NT2/D1 (cell line): ENCODE measurements at regions not wholly inside any gene's neighbourhood (a gene's known extent, or its start where the extent isn't known, plus 50 kb on each side); places are given as distances from the start of the nearest gene placed in this dataset.

Source experiments
- SUZ12 ChIP-seq: IDR thresholded peaks from 2 replicates; pipeline ENCODE4 v1.6.1; 2011; ENCODE audit not compliant: insufficient read length, insufficient read depth; ENCODE audit errors: extremely low read depth
- YY1 ChIP-seq: IDR thresholded peaks from 2 replicates; pipeline ENCODE4 v1.6.1; 2011; ENCODE audit not compliant: insufficient read length, insufficient read depth

DNA sequence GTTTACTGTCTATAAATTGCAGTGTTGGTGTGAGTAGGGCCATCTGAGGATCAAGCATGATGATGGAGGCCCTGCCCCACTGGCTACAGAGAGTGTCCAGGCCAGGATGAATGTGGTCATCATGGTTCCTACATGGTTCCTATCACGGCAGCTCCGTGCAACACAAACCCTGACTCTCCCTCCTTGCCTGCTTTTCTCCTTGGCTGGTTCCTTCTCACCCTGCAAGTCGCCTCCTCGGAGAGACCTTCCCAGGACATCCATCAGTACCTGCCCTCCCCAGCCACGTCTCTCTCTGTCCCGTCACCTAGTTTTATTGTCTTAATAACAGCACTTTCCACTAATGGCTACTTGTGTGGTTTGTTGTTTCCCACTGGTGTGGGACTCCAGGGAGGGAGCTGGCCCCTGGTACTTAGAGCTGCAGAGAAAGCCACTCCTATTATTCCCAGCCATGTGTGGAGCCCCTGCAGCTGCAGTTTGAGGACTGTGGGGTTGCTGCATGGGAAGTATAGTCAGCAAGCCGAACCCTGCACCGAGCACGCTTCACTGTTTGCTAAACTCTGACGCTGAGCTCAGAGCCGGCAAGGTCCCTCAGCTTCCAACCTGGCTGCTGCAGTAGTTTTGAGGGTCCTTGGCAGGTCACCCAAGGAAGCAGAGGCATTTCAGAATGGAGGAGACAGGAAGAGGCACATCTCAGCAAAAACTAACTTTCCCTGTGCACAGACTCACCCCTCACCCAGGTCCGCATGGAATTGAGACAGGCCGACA, 146.4 kb upstream of the VSTM2B start:
- TF ChIP-seq SUZ12 = no peak
- no peak for TF ChIP-seq YY1
